Mesenchymal stem cell (in vitro differentiated cells and primary cell): ENCODE measurements at regions not wholly inside any gene's neighbourhood (a gene's known extent, or its start where the extent isn't known, plus 50 kb on each side); places are given as distances from the start of the nearest gene placed in this dataset.
A peak's percentile ranks its signal among the peaks of the same experiment; 100 is the strongest.

ENCODE experiments used
- DNase-seq: peaks from one replicate; pipeline ENCODE4 v3.0.0-alpha.2; 2013
- H2AFZ ChIP-seq: one replicate; pipeline ENCODE4 v1.6.1; 2013; ENCODE audit warnings: low read depth, mild to moderate bottlenecking, control low read depth, inconsistent platforms, low read length, moderate library complexity
- H2AK5ac ChIP-seq: 2 replicates; pipeline ENCODE4 v1.6.1; 2013; ENCODE audit warnings: low read length, moderate library complexity, mild to moderate bottlenecking, inconsistent platforms; ENCODE audit not compliant: severe bottlenecking
- H2BK120ac ChIP-seq: one replicate; pipeline ENCODE4 v1.6.1; 2013; ENCODE audit warnings: low read depth, mild to moderate bottlenecking, inconsistent platforms, low read length, moderate library complexity
- H2BK12ac ChIP-seq, 2 experiments: one replicate each; pipeline ENCODE4 v1.6.1; 2013; ENCODE audit warnings: inconsistent platforms in 2 of 2, low read length in 2 of 2, mild to moderate bottlenecking in 2 of 2, moderate library complexity in 2 of 2, control low read depth in 1 of 2
- H2BK15ac ChIP-seq: one replicate; pipeline ENCODE4 v1.6.1; 2013; ENCODE audit warnings: mild to moderate bottlenecking, low read depth, inconsistent platforms; ENCODE audit not compliant: poor library complexity, severe bottlenecking
- H2BK5ac ChIP-seq: 2 replicates; pipeline ENCODE4 v1.6.1; 2013; ENCODE audit warnings: low read depth, mild to moderate bottlenecking, low read length, control low read depth, inconsistent platforms; ENCODE audit not compliant: poor library complexity, severe bottlenecking
- H3K14ac ChIP-seq, 2 experiments: one replicate each; pipeline ENCODE4 v1.6.1; 2013; ENCODE audit warnings: inconsistent platforms in 2 of 2, low read length in 2 of 2, control low read depth in 1 of 2, mild to moderate bottlenecking in 1 of 2, moderate library complexity in 1 of 2
- H3K18ac ChIP-seq, 2 experiments: one replicate each; pipeline ENCODE4 v1.6.1; 2013; ENCODE audit warnings: inconsistent platforms in 2 of 2, low read length in 2 of 2, control low read depth in 1 of 2, low read depth in 1 of 2, mild to moderate bottlenecking in 1 of 2
- H3K23ac ChIP-seq, 2 experiments: one replicate each; pipeline ENCODE4 v1.6.1; 2013; ENCODE audit warnings: inconsistent platforms in 2 of 2, low read length in 2 of 2, mild to moderate bottlenecking in 2 of 2, moderate library complexity in 2 of 2, control low read depth in 1 of 2
- H3K27ac ChIP-seq: 2 replicates; pipeline ENCODE4 v1.5.1; 2013; ENCODE audit warnings: mild to moderate bottlenecking, moderate library complexity, low read length, control low read depth, inconsistent platforms; ENCODE audit not compliant: poor library complexity, severe bottlenecking
- H3K27me3 ChIP-seq, 2 experiments: 2 replicates each; pipeline versions ENCODE4 v1.6.1 to v1.7.0; 2013; ENCODE audit warnings: low read length in 2 of 2, mild to moderate bottlenecking in 2 of 2, moderate library complexity in 2 of 2, control low read depth in 1 of 2, inconsistent platforms in 1 of 2; ENCODE audit not compliant: control insufficient read depth in 1 of 2, insufficient read depth in 1 of 2
- H3K36me3 ChIP-seq, 2 experiments: 2 replicates each; pipeline versions ENCODE4 v1.6.1 to v1.7.0; 2013; ENCODE audit warnings: low read length in 2 of 2, control low read depth in 1 of 2, inconsistent platforms in 1 of 2, low read depth in 1 of 2, mild to moderate bottlenecking in 1 of 2; ENCODE audit not compliant: insufficient read depth in 2 of 2, control insufficient read depth in 1 of 2
- H3K4ac ChIP-seq, 2 experiments: one replicate each; pipeline ENCODE4 v1.6.1; 2013; ENCODE audit warnings: inconsistent platforms in 2 of 2, low read length in 2 of 2, mild to moderate bottlenecking in 2 of 2, moderate library complexity in 2 of 2, control low read depth in 1 of 2, low read depth in 1 of 2
- H3K4me1 ChIP-seq: 2 replicates; pipeline ENCODE4 v1.6.1; 2013; ENCODE audit warnings: low read depth, low read length, control low read depth; ENCODE audit not compliant: control insufficient read depth, insufficient read depth
- H3K4me2 ChIP-seq: 2 replicates; pipeline ENCODE4 v1.6.1; 2013; ENCODE audit warnings: low read length, mild to moderate bottlenecking, inconsistent platforms; ENCODE audit not compliant: poor library complexity, severe bottlenecking
- H3K4me3 ChIP-seq, 2 experiments: 2 replicates each; pipeline versions ENCODE4 v1.5.1 to v1.7.0; 2013; ENCODE audit warnings: low read length in 2 of 2, mild to moderate bottlenecking in 2 of 2, control low read depth in 1 of 2, low read depth in 1 of 2; ENCODE audit not compliant: insufficient read depth in 1 of 2
- H3K79me1 ChIP-seq: replicated peaks from 2 replicates; pipeline ENCODE4 v1.6.1; 2013; ENCODE audit warnings: mild to moderate bottlenecking, control low read depth, low read length, inconsistent platforms; ENCODE audit not compliant: poor library complexity, severe bottlenecking
- H3K9ac ChIP-seq: 2 replicates; pipeline ENCODE4 v1.7.0; 2013; ENCODE audit warnings: mild to moderate bottlenecking, low read length, moderate library complexity
- H3K9me3 ChIP-seq: 2 replicates; pipeline ENCODE4 v1.7.0; 2013; ENCODE audit warnings: mild to moderate bottlenecking, low read length; ENCODE audit not compliant: control insufficient read depth
- H4K8ac ChIP-seq: one replicate; pipeline ENCODE4 v1.6.1; 2013; ENCODE audit warnings: inconsistent platforms, mild to moderate bottlenecking, low read length, moderate library complexity
- H4K91ac ChIP-seq: one replicate; pipeline ENCODE4 v1.6.1; 2013; ENCODE audit warnings: mild to moderate bottlenecking, low read length, inconsistent platforms
- WGBS: methylation state at CpG from one replicate; pipeline ENCODE4 v1.1.7; 2013; ENCODE audit warnings: mixed read lengths; 5-methylcytosine and 5-hydroxymethylcytosine counted together

DNA sequence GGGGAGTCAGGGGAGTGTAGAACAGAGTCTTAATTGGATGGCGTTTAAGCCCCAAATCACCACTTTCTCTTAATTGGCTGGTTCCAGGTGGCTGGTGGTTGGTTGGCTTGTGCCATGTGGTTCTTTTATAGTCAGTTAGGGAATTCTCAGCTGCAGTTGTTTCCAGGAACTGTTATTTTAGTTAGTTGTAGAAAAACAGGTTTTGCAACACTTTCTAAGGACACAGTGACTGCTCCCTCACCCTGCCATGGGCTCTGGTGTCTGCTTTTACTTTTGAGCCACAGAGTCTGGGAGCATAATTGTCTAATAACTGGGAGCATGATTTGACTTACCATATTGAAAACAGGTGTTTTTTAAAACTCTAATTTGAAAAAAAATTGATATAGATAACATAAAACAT lies 75.8 kb upstream of the PCDH18 start:
- no peak overlapping the region for H2AFZ ChIP-seq
- peaks cover 2% of the 10 kb centered on the region for H3K4me1 ChIP-seq
- peak overlapping the region in 1 of 2 experiments; percentile 34 for H2BK12ac ChIP-seq
- no peaks in the 10 kb centered on the region for H3K9me3 ChIP-seq
- H3K27me3 ChIP-seq: no peaks in the 10 kb centered on the region
- no peaks in the 10 kb centered on the region for H3K79me1 ChIP-seq
- no peak overlapping the region for H3K18ac ChIP-seq
- peak; percentile 32 for DNase-seq
- WGBS: 100% methylated on average over 1 of the region's 1 CpG
- no peak overlapping the region for H4K91ac ChIP-seq
- H3K27ac ChIP-seq: no peak overlapping the region
- no peaks in the 10 kb centered on the region for H3K36me3 ChIP-seq
- no peak overlapping the region for H3K14ac ChIP-seq
- H2BK5ac ChIP-seq: no peak overlapping the region
- no peak overlapping the region for H2BK120ac ChIP-seq
- no peak overlapping the region for H2AK5ac ChIP-seq
- H4K8ac ChIP-seq: peak overlapping the region; percentile 4
- H3K9ac ChIP-seq: no peak overlapping the region
- H3K4me2 ChIP-seq: no peak overlapping the region
- no peak overlapping the region for H3K4me3 ChIP-seq
- no peak overlapping the region for H3K23ac ChIP-seq
- H2BK15ac ChIP-seq: no peak overlapping the region
- no peak overlapping the region for H3K4ac ChIP-seq

DNA sequence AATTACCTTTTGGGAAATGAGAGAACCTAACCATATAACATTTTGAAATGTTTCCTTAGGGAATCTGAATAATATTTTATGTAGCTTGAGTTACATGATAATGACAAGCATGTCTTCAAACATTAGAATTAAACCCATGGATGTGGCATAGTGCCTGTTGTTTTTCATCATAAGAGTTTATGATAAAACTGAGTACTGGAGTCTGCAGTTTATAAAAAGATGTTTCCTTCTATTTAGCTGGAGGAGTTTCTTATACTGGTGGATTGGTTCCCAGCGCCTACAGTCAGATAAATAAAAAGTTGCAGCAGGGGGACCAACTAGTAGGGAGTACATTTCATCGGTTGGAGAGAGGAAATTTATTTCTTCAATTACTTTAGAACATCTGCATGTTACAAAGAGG lies 70.1 kb upstream of the PCDH18 start:
- no peak overlapping the region for H3K23ac ChIP-seq
- peaks cover 5% of the 10 kb centered on the region for H3K4me1 ChIP-seq
- no peak overlapping the region for H2BK5ac ChIP-seq
- no peak overlapping the region for H2BK15ac ChIP-seq
- no peaks in the 10 kb centered on the region for H3K27me3 ChIP-seq
- no peak overlapping the region for H3K18ac ChIP-seq
- WGBS: 93% methylated on average over 1 of the region's 2 CpGs
- no peak overlapping the region for H3K9ac ChIP-seq
- H4K91ac ChIP-seq: no peak overlapping the region
- H3K4me2 ChIP-seq: no peak overlapping the region
- H4K8ac ChIP-seq: no peak overlapping the region
- DNase-seq: no peak
- no peaks in the 10 kb centered on the region for H3K36me3 ChIP-seq
- H3K9me3 ChIP-seq: no peaks in the 10 kb centered on the region
- H2BK120ac ChIP-seq: no peak overlapping the region
- no peak overlapping the region for H3K27ac ChIP-seq
- H3K14ac ChIP-seq: no peak overlapping the region
- no peaks in the 10 kb centered on the region for H3K79me1 ChIP-seq
- no peak overlapping the region for H2BK12ac ChIP-seq
- H2AK5ac ChIP-seq: no peak overlapping the region
- H3K4me3 ChIP-seq: no peak overlapping the region
- no peak overlapping the region for H3K4ac ChIP-seq
- no peak overlapping the region for H2AFZ ChIP-seq

DNA sequence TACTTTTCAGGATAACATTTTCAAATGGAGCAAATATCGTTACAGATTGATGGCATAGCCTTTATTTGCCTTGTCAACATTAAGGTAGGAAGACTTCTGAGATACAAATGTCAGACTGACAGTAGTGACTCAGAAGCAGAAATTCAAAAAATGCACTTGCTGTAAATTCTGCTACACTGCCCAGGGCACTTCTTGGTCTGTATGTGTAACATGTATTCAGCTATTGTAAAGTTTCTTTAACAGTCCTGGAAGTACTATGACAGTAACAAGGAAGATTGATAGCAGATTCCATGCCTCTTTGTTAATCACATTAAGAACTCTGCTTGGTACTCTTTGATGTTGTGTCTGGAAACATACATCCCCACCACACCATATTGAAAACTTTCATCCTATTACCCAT lies 69.6 kb upstream of the PCDH18 start:
- Histone ChIP-seq H2AFZ (no peak overlapping the region), H3K27me3 (no peaks in the 10 kb centered on the region), H2AK5ac (no peak overlapping the region), H2BK15ac (no peak overlapping the region), H3K36me3 (no peaks in the 10 kb centered on the region), H3K14ac (no peak overlapping the region), H3K27ac (no peak overlapping the region), H2BK5ac (no peak overlapping the region), H3K79me1 (no peaks in the 10 kb centered on the region), H3K4me3 (no peak overlapping the region), H3K4ac (no peak overlapping the region), H4K8ac (no peak overlapping the region), H3K18ac (no peak overlapping the region), H3K4me2 (no peak overlapping the region), H3K9ac (no peak overlapping the region), H3K4me1 (peaks cover 5% of the 10 kb centered on the region), H4K91ac (no peak overlapping the region), H2BK12ac (no peak overlapping the region), H3K23ac (no peak overlapping the region), H3K9me3 (no peaks in the 10 kb centered on the region), H2BK120ac (no peak overlapping the region)
- WGBS: 75% methylated on average over 1 of the region's 1 CpG
- DNase-seq: peak; percentile 35

DNA sequence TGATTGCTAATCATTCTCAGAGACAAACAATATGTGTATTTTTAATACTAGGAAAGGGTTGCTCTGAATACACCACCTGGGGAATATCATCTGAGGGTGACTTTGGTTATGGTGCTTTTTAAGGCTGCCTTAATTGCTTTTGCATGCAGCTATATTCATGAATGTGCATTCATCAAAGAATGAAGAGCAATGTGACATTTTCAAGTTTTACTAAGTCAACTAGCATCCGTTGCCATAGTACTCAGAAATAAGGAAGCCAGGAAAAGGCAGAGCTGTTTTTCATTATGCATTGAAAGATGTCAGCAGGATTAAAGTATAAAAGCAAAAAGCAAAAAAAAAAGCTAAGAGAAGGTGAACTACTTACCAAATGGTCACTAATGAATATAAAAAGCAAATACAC lies 67.4 kb upstream of the PCDH18 start:
- Histone ChIP-seq H2AK5ac (no peak overlapping the region), H3K9ac (no peak overlapping the region), H3K9me3 (no peaks in the 10 kb centered on the region), H4K8ac (no peak overlapping the region), H3K27ac (no peak overlapping the region), H2BK120ac (no peak overlapping the region), H3K4me2 (no peak overlapping the region), H4K91ac (no peak overlapping the region), H3K79me1 (no peaks in the 10 kb centered on the region), H3K4me3 (no peak overlapping the region), H3K4me1 (peaks cover 3% of the 10 kb centered on the region), H2BK15ac (no peak overlapping the region), H3K14ac (no peak overlapping the region), H3K27me3 (no peaks in the 10 kb centered on the region), H2BK12ac (no peak overlapping the region), H3K4ac (no peak overlapping the region), H2BK5ac (no peak overlapping the region), H3K36me3 (no peaks in the 10 kb centered on the region), H3K23ac (no peak overlapping the region), H2AFZ (no peak overlapping the region), H3K18ac (no peak overlapping the region)
- no CpG with 5 or more reads among the region's 1 CpG for WGBS
- DNase-seq: no peak
